ENCODE measurements at regions not wholly inside any gene's neighbourhood (a gene's known extent, or its start where the extent isn't known, plus 50 kb on each side); places are given as distances from the start of the nearest gene placed in this dataset.

DNA sequence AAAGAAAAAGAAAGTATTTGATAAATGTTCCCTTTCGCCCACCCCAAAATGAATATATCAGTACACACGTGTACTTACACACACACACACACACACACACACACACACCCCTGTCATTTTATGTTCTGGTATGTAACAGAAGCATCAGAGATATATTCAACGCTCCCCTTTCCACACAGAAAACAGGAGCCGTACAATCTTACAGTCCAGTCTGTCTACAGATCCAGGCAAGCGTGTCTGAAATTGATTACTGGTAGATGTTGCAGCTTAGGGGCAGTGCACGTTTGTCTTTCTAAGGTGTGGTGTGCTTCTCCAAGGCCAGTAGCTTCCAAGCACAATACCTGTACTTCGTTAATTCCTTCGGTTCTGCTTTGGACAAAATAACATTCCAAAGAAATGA lies 143.7 kb upstream of the RNF32 start:
- Histone ChIP-seq H3K79me2 (replicated peaks; ENCODE audit: insufficient read depth, low read length) (no peaks in the 10 kb centered on the region), H3K27ac (ENCODE audit: low read length) (no peak overlapping the region)

DNA sequence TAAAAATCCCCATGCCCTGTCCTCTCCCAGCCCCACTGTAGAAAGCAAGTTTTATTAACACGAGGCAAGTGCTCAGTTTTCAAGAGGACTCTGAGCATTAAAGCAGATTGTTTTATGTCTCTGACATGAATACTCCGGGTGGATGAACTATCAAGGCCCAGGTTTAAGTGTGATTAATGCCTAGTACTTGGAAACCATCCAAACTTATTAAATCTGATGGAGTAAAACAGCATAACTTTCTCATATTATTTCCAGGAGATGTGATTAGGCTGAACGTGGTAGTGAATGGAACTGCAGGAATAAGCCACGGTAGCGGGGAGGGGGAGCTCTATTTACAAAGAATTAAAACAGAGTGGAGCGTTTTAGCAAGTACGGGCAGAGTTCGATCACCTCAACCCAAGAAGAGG lies 144.2 kb upstream of the RNF32 start:
- TF ChIP-seq EP300 (conservative IDR thresholded peaks at IDR 0.05; ENCODE audit: poor library complexity, severe bottlenecking) (no peak), POLR2AphosphoS5 (IDR thresholded peaks at IDR 0.05) (no peak), SMC3 (conservative IDR thresholded peaks at IDR 0.05; ENCODE audit: poor library complexity) (no peak), RAD21 (conservative IDR thresholded peaks at IDR 0.05) (no peak)
- H3K79me2 ChIP-seq (replicated peaks; ENCODE audit: insufficient read depth, low read length) = no peaks in the 10 kb centered on the region
- H3K4me2 ChIP-seq (ENCODE audit: low read length) = no peak overlapping the region

More for the DNA sequence above, 143.7 kb upstream of the RNF32 start:
- Histone ChIP-seq H3K4me2 (ENCODE audit: low read length) (no peak overlapping the region), H3F3A (ENCODE audit: insufficient read depth, low read length, poor library complexity, severe bottlenecking) (no peaks in the 10 kb centered on the region), H3K9me3 (ENCODE audit: low read length) (no peaks in the 10 kb centered on the region), H3K9me2 (ENCODE audit: insufficient read depth, low read length) (no peaks in the 10 kb centered on the region), H2AFZ (ENCODE audit: low read depth, low read length) (no peak overlapping the region), H3K36me3 (ENCODE audit: insufficient read depth, low read length) (no peaks in the 10 kb centered on the region), H3K9ac (ENCODE audit: low read length) (no peak overlapping the region), H3K4me3 (ENCODE audit: low read length) (no peak overlapping the region), H4K20me1 (ENCODE audit: insufficient read depth) (no peaks in the 10 kb centered on the region), H3K27me3 (ENCODE audit: insufficient read depth, low read depth, low read length) (no peaks in the 10 kb centered on the region)
- TF ChIP-seq EP300 (conservative IDR thresholded peaks at IDR 0.05; ENCODE audit: poor library complexity, severe bottlenecking) (no peak), SMC3 (conservative IDR thresholded peaks at IDR 0.05; ENCODE audit: poor library complexity) (no peak), CTCF (IDR thresholded peaks at IDR 0.05; ENCODE audit: poor library complexity, severe bottlenecking) (no peak), REST (IDR thresholded peaks at IDR 0.05; ENCODE audit: borderline replicate concordance) (no peak), EZH2 (IDR thresholded peaks at IDR 0.05; ENCODE audit: borderline replicate concordance, insufficient read depth, low read length, poor library complexity, severe bottlenecking) (no peak), POLR2AphosphoS5 (IDR thresholded peaks at IDR 0.05) (no peak), RAD21 (conservative IDR thresholded peaks at IDR 0.05) (no peak), MXI1 (conservative IDR thresholded peaks at IDR 0.05; ENCODE audit: poor library complexity, severe bottlenecking) (no peak), TAF1 (IDR thresholded peaks at IDR 0.05; ENCODE audit: low read depth) (no peak)

GRCh38 chr7:156494960-156495359 lies 145.6 kb upstream of the RNF32 start:
- H2AFZ ChIP-seq (ENCODE audit: low read depth, low read length) = no peak overlapping the region
- no peaks in the 10 kb centered on the region for H3K36me3 ChIP-seq (ENCODE audit: insufficient read depth, low read length)
- H3K9ac ChIP-seq (ENCODE audit: low read length) = no peak overlapping the region
- no peaks in the 10 kb centered on the region for H3K27me3 ChIP-seq (ENCODE audit: insufficient read depth, low read depth, low read length)
- no peaks in the 10 kb centered on the region for H4K20me1 ChIP-seq (ENCODE audit: insufficient read depth)
- TF ChIP-seq EZH2 (IDR thresholded peaks at IDR 0.05; ENCODE audit: borderline replicate concordance, insufficient read depth, low read length, poor library complexity, severe bottlenecking) = no peak
- TF ChIP-seq CTCF (IDR thresholded peaks at IDR 0.05; ENCODE audit: poor library complexity, severe bottlenecking) = no peak
- no peak for TF ChIP-seq REST (IDR thresholded peaks at IDR 0.05; ENCODE audit: borderline replicate concordance)
- TF ChIP-seq MXI1 (conservative IDR thresholded peaks at IDR 0.05; ENCODE audit: poor library complexity, severe bottlenecking) = no peak
- TF ChIP-seq SMC3 (conservative IDR thresholded peaks at IDR 0.05; ENCODE audit: poor library complexity) = no peak
- no peak for TF ChIP-seq TAF1 (IDR thresholded peaks at IDR 0.05; ENCODE audit: low read depth)
- TF ChIP-seq EP300 (conservative IDR thresholded peaks at IDR 0.05; ENCODE audit: poor library complexity, severe bottlenecking) = no peak
- no peak for TF ChIP-seq POLR2AphosphoS5 (IDR thresholded peaks at IDR 0.05)
- no peak for TF ChIP-seq RAD21 (conservative IDR thresholded peaks at IDR 0.05)
- no peak overlapping the region for H3K4me2 ChIP-seq (ENCODE audit: low read length)
- no peaks in the 10 kb centered on the region for H3K9me3 ChIP-seq (ENCODE audit: low read length)
- H3K4me3 ChIP-seq (ENCODE audit: low read length) = no peak overlapping the region
- no peak overlapping the region for H3K27ac ChIP-seq (ENCODE audit: low read length)
- no peaks in the 10 kb centered on the region for H3K79me2 ChIP-seq (replicated peaks; ENCODE audit: insufficient read depth, low read length)
- H3K9me2 ChIP-seq (ENCODE audit: insufficient read depth, low read length) = no peaks in the 10 kb centered on the region
- H3F3A ChIP-seq (ENCODE audit: insufficient read depth, low read length, poor library complexity, severe bottlenecking) = no peaks in the 10 kb centered on the region

More for the DNA sequence above, 144.2 kb upstream of the RNF32 start:
- no peaks in the 10 kb centered on the region for H3K27me3 ChIP-seq (ENCODE audit: insufficient read depth, low read depth, low read length)
- no peak overlapping the region for H3K9ac ChIP-seq (ENCODE audit: low read length)
- no peaks in the 10 kb centered on the region for H4K20me1 ChIP-seq (ENCODE audit: insufficient read depth)
- no peaks in the 10 kb centered on the region for H3K36me3 ChIP-seq (ENCODE audit: insufficient read depth, low read length)
- H3F3A ChIP-seq (ENCODE audit: insufficient read depth, low read length, poor library complexity, severe bottlenecking) = no peaks in the 10 kb centered on the region
- H2AFZ ChIP-seq (ENCODE audit: low read depth, low read length) = no peak overlapping the region
- H3K9me3 ChIP-seq (ENCODE audit: low read length) = no peaks in the 10 kb centered on the region
- no peak overlapping the region for H3K4me3 ChIP-seq (ENCODE audit: low read length)
- no peak overlapping the region for H3K27ac ChIP-seq (ENCODE audit: low read length)
- no peaks in the 10 kb centered on the region for H3K9me2 ChIP-seq (ENCODE audit: insufficient read depth, low read length)

Measured in neural cell (in vitro differentiated cells).